ENCODE measurements at regions not wholly inside any gene's neighbourhood (a gene's known extent, or its start where the extent isn't known, plus 50 kb on each side); places are given as distances from the start of the nearest gene placed in this dataset.

DNA sequence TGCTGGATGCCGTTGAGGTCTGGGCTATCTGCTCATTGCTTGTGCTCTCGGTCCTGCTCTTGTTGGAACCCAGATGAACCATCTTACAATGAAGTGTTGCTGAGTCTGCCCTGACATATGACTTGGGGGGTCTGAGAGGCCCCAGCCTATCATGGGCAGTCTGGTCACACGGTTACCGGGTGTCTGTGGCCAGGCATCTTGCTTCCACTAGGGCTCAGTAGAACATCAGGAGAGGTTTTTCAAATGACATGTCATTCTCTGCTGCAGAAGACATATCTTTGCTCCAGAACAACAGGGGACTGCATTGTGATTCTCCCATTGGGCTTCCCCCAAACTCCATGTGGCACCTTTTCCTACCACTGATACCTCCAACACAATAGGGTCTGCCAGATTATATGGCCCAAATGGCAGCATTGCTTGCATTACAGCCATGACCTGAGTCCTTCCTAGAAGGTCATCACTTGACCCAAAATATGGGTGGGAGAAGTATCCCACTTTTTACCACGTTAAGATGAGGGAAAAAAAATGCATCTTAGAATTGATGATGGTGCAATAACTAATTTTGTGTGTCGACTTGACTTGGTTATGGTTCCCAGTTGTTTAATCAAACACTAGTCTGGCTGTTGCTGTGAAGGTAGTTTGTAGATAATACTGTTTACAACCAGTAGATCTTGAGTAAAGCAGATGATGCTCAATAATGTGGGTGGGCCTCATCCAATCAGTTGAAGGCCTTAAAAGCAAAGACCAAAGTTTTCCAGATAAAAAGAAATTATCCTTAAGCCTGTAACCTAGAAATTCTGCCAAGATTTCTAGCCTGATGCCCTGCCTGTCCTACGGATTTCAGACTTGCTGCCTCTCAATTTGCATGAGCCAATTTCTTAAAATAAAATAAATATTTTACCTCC, 241.0 kb downstream of the QKI start:
- CTCF ChIA-PET, result no interaction called here
- Histone ChIP-seq H3K4me1 (ENCODE audit: control insufficient read depth in 1 of 2, insufficient read depth in 2 of 2, low read length in 2 of 2) (no peaks in the 10 kb centered on the region), H3K4me2 (ENCODE audit: low read length) (no peak overlapping the region), H3K9me2 (ENCODE audit: insufficient read depth) (no peaks in the 10 kb centered on the region), H3K4me3 (replicated peaks in 1 of 2; ENCODE audit: low read depth in 1 of 2, low read length in 2 of 2) (no peak overlapping the region), H3K36me3 (ENCODE audit: control insufficient read depth in 1 of 2, insufficient read depth in 2 of 2, low read length in 2 of 2) (no peaks in the 10 kb centered on the region), H4K20me1 (ENCODE audit: insufficient read depth) (no peaks in the 10 kb centered on the region), H3K79me2 (ENCODE audit: insufficient read depth, low read length) (no peaks in the 10 kb centered on the region), H3K9me3 (ENCODE audit: control insufficient read depth in 1 of 2, insufficient read depth in 1 of 2, low read depth in 1 of 2, low read length in 2 of 2) (no peaks in the 10 kb centered on the region; a peak in 1 of 4 replicates), H3K27me3 (ENCODE audit: insufficient read depth, low read length) (peaks cover 11% of the 10 kb centered on the region; the same call in 1 of the 2 replicates), H3K27ac (ENCODE audit: low read depth, low read length) (no peak overlapping the region), H2AFZ (ENCODE audit: low read depth, low read length, poor library complexity, severe bottlenecking) (no peak overlapping the region), H3K9ac (ENCODE audit: low read length) (no peak overlapping the region)
- no peak for ATAC-seq
- TF ChIP-seq, protein P1, sequence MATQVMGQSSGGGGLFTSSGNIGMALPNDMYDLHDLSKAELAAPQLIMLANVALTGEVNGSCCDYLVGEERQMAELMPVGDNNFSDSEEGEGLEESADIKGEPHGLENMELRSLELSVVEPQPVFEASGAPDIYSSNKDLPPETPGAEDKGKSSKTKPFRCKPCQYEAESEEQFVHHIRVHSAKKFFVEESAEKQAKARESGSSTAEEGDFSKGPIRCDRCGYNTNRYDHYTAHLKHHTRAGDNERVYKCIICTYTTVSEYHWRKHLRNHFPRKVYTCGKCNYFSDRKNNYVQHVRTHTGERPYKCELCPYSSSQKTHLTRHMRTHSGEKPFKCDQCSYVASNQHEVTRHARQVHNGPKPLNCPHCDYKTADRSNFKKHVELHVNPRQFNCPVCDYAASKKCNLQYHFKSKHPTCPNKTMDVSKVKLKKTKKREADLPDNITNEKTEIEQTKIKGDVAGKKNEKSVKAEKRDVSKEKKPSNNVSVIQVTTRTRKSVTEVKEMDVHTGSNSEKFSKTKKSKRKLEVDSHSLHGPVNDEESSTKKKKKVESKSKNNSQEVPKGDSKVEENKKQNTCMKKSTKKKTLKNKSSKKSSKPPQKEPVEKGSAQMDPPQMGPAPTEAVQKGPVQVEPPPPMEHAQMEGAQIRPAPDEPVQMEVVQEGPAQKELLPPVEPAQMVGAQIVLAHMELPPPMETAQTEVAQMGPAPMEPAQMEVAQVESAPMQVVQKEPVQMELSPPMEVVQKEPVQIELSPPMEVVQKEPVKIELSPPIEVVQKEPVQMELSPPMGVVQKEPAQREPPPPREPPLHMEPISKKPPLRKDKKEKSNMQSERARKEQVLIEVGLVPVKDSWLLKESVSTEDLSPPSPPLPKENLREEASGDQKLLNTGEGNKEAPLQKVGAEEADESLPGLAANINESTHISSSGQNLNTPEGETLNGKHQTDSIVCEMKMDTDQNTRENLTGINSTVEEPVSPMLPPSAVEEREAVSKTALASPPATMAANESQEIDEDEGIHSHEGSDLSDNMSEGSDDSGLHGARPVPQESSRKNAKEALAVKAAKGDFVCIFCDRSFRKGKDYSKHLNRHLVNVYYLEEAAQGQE (IDR thresholded peaks at IDR 0.05; ENCODE audit: low read depth), result no peak
- TF ChIP-seq ZNF274 (IDR thresholded peaks at IDR 0.05; ENCODE audit: low read depth, low read length) (no peak), FOSL1 (IDR thresholded peaks at IDR 0.05; ENCODE audit: low read depth) (no peak), EGR1 (IDR thresholded peaks at IDR 0.05; ENCODE audit: low read depth) (no peak), EZH2phosphoT487 (IDR thresholded peaks at IDR 0.05; ENCODE audit: borderline replicate concordance) (no peak)
- DNase-seq (ENCODE audit: low read depth, low spot score), result no peak
- POLR2A ChIA-PET, result no interaction called here
- RAD21 ChIA-PET (ENCODE audit: low non-redundant PET in 1 of 2, low total read pairs in 2 of 2, uncharacterized antibody in 2 of 2, unreplicated experiment in 2 of 2), result no interaction called here
- no TSS peak for BruUV-seq (replicated peaks)
- intact Hi-C loops (cut with micrococcal nuclease), result no loop called here
